OCI-LY3 (cell line): ENCODE measurements at regions not wholly inside any gene's neighbourhood (a gene's known extent, or its start where the extent isn't known, plus 50 kb on each side); places are given as distances from the start of the nearest gene placed in this dataset.

Source experiments
- H2AFZ ChIP-seq: fragments of 200-600, 300-600 bp; shearing (Covaris generic); 2 replicates; pipeline ENCODE4 v1.6.0; 2014; ENCODE audit warnings: antibody characterized with exemption, low read depth, low read length
- H3K27ac ChIP-seq: fragments of 200-600, 300-600 bp; sonication (generic); 2 replicates; pipeline ENCODE4 v1.5.1; 2014; ENCODE audit warnings: mild to moderate bottlenecking, low read length, moderate library complexity, mixed read lengths
- H3K27me3 ChIP-seq: fragments of 200-600, 300-600 bp; sonication (generic); 2 replicates; pipeline ENCODE4 v1.6.1; 2014; ENCODE audit warnings: low read depth, low read length, mixed read lengths
- H3K36me3 ChIP-seq: fragments of 200-600, 300-600 bp; sonication (generic); replicated peaks from 2 replicates; pipeline ENCODE3; 2014; ENCODE audit warnings: low read depth, low read length, mixed read lengths
- H3K4me1 ChIP-seq: fragments of 300-600, 200-600 bp; sonication (generic); 2 replicates; pipeline ENCODE4 v1.6.1; 2014; ENCODE audit warnings: low read length, mixed read lengths
- H3K4me2 ChIP-seq: fragments of 200-600, 300-600 bp; sonication (generic); 2 replicates; pipeline ENCODE4 v1.6.1; 2014; ENCODE audit warnings: low read length, mixed read lengths
- H3K4me3 ChIP-seq: fragments of 300-600, 200-600 bp; sonication (generic); 2 replicates; pipeline ENCODE4 v1.5.1; 2014; ENCODE audit warnings: antibody characterized with exemption, mild to moderate bottlenecking, low read length, moderate library complexity
- H3K79me2 ChIP-seq: fragments of 300-600, 200-600 bp; shearing (Covaris generic); 2 replicates; pipeline ENCODE4 v1.6.1; 2014; ENCODE audit warnings: mild to moderate bottlenecking, low read length, mixed read lengths
- H3K9ac ChIP-seq: fragments of 300-600, 200-600 bp; shearing (Covaris generic); 2 replicates; pipeline ENCODE4 v1.6.0; 2014; ENCODE audit warnings: mild to moderate bottlenecking, low read length, moderate library complexity
- H3K9me3 ChIP-seq: fragments of 200-600, 300-600 bp; shearing (Covaris generic); 2 replicates; pipeline ENCODE4 v1.6.1; 2014; ENCODE audit warnings: low read length, mixed read lengths; ENCODE audit not compliant: insufficient read depth
- H4K20me1 ChIP-seq: fragments of 200-600, 300-600 bp; sonication (generic); 2 replicates; pipeline ENCODE4 v1.6.1; 2016; ENCODE audit warnings: low read length, mixed read lengths; ENCODE audit not compliant: insufficient read depth
- CTCF ChIP-seq: fragments of 200-600, 300-600 bp; sonication (generic); IDR thresholded peaks from 2 replicates; pipeline ENCODE4 v1.5.1; 2014; ENCODE audit warnings: antibody characterized with exemption, low read length, low read depth
- EZH2phosphoT487 ChIP-seq: fragments of 200-600 bp; shearing (Covaris generic); IDR thresholded peaks from 2 replicates; pipeline ENCODE4 v1.6.1; 2018; ENCODE audit warnings: antibody characterized with exemption, mixed run types, low read depth

DNA sequence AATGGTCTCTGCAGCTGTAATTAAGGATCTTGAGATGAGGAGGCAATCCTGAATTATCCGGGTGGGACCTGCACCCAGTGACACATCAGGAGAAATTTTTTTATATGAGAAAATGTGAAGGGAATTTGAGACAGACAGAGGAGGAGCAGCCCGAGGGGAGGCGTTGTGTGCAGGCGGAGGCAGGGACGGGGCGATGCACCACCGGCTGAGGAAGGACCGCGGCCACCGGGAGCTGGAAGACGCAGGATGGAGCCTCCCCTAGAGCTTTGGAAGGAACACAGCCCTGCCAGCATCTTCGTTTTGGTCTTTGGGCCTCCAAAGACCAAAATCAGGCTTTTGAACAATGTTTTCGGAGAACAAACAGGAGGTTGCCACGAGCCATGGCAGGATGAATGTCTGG lies 85.0 kb upstream of the ADRA2C start:
- H3K36me3 ChIP-seq, result no peaks in the 10 kb centered on the region
- TF ChIP-seq CTCF, result no peak
- TF ChIP-seq EZH2phosphoT487, result no peak
- H3K27ac ChIP-seq, result no peak overlapping the region
- no peak overlapping the region for H3K4me2 ChIP-seq
- H3K4me1 ChIP-seq, result no peaks in the 10 kb centered on the region
- H3K9me3 ChIP-seq, result no peaks in the 10 kb centered on the region
- H2AFZ ChIP-seq, result no peak overlapping the region
- H3K9ac ChIP-seq, result no peak overlapping the region
- no peak overlapping the region for H3K4me3 ChIP-seq
- H3K27me3 ChIP-seq, result no peaks in the 10 kb centered on the region
- H3K79me2 ChIP-seq, result no peaks in the 10 kb centered on the region
- H4K20me1 ChIP-seq, result no peaks in the 10 kb centered on the region

DNA sequence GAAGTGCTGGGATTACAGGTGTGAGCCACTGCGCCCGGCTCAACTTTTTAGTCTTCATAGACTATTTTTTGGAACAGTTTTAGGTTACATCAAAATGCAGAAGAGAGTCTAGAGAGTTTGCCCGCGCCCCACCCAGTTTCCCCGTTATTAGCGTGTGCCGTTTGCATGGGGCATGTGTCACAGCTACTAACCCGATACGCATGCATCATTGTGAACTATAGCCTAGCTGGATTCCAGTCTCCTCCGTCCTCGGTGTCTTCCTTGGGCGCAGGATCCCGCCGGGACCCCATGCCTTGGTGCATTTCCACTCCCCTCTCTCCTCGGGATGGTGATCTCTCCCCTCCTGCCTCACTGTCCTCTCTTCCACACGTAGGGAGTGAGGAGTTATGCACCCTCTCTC lies 85.5 kb upstream of the ADRA2C start:
- no peaks in the 10 kb centered on the region for H3K4me1 ChIP-seq
- H3K27ac ChIP-seq, result no peak overlapping the region
- TF ChIP-seq EZH2phosphoT487 (no peak), CTCF (no peak)
- no peaks in the 10 kb centered on the region for H3K79me2 ChIP-seq
- no peak overlapping the region for H3K4me2 ChIP-seq
- H4K20me1 ChIP-seq, result no peaks in the 10 kb centered on the region
- no peaks in the 10 kb centered on the region for H3K27me3 ChIP-seq
- H3K4me3 ChIP-seq, result no peak overlapping the region
- no peak overlapping the region for H3K9ac ChIP-seq
- H3K9me3 ChIP-seq, result no peaks in the 10 kb centered on the region
- H2AFZ ChIP-seq, result no peak overlapping the region
- no peaks in the 10 kb centered on the region for H3K36me3 ChIP-seq

DNA sequence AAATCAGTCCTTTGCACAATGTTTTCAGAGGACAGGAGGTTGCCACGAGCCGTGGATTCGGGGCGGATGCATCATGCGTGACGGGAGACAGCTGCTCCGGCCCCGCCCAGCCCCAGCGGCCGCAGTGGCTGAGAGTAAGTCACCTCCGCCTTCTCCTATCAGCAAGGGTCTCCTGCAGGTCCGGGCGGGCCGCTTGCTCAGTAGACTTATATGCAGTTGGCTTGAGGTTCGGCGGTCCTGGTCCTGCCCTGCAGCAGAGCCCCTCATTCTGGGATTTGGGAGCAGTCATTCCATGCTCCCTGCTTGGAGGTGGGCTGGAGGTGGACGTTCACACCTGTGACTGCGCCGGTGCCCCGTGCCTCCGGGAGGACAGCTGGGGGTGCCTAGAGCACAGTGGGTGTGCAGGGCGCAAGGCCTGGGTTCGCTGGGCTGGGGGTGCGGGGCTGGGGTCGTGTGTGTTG lies 86.3 kb upstream of the ADRA2C start:
- no peak for TF ChIP-seq CTCF
- no peak for TF ChIP-seq EZH2phosphoT487
- Histone ChIP-seq H3K4me1 (no peaks in the 10 kb centered on the region), H3K4me2 (no peak overlapping the region), H3K79me2 (no peaks in the 10 kb centered on the region), H4K20me1 (no peaks in the 10 kb centered on the region), H3K4me3 (no peak overlapping the region), H3K9me3 (no peaks in the 10 kb centered on the region), H2AFZ (no peak overlapping the region), H3K27me3 (no peaks in the 10 kb centered on the region), H3K36me3 (no peaks in the 10 kb centered on the region), H3K9ac (no peak overlapping the region), H3K27ac (no peak overlapping the region)

GRCh38 chr4:3679071-3679825 lies 86.9 kb upstream of the ADRA2C start:
- no peaks in the 10 kb centered on the region for H3K36me3 ChIP-seq
- no peak overlapping the region for H3K4me2 ChIP-seq
- no peak overlapping the region for H3K9ac ChIP-seq
- TF ChIP-seq CTCF (no peak), EZH2phosphoT487 (no peak)
- H3K9me3 ChIP-seq, result no peaks in the 10 kb centered on the region
- no peak overlapping the region for H3K27ac ChIP-seq
- H2AFZ ChIP-seq, result no peak overlapping the region
- no peak overlapping the region for H3K4me3 ChIP-seq
- no peaks in the 10 kb centered on the region for H4K20me1 ChIP-seq
- no peaks in the 10 kb centered on the region for H3K4me1 ChIP-seq
- H3K79me2 ChIP-seq, result no peaks in the 10 kb centered on the region
- H3K27me3 ChIP-seq, result no peaks in the 10 kb centered on the region
